Progenitor cell of endocrine pancreas (in vitro differentiated cells): ENCODE measurements at regions not wholly inside any gene's neighbourhood (a gene's known extent, or its start where the extent isn't known, plus 50 kb on each side); places are given as distances from the start of the nearest gene placed in this dataset.
"Not testable (repeated sequence)": the region's sequence is repeated elsewhere in the genome, so short reads cannot be mapped to it uniquely, and the experiment has no call there.

Experiments used
- DNase-seq: peaks from one replicate; pipeline ENCODE4 v3.0.0; 2021; ENCODE audit warnings: low spot score; ENCODE audit not compliant: unreplicated experiment
- H3K27ac Mint-ChIP-seq: 2 replicates; pipeline ENCODE4 v1.8.0; 2021; ENCODE audit warnings: mild to moderate bottlenecking, moderate library complexity, mixed read lengths
- H3K27me3 Mint-ChIP-seq: 2 replicates; pipeline ENCODE4 v1.8.0; 2021; ENCODE audit warnings: mixed read lengths
- H3K36me3 Mint-ChIP-seq: 2 replicates; pipeline ENCODE4 v1.8.0; 2022; ENCODE audit warnings: mixed read lengths; ENCODE audit not compliant: insufficient read depth
- H3K4me1 Mint-ChIP-seq: 2 replicates; pipeline ENCODE4 v1.8.0; 2021; ENCODE audit warnings: low read depth, mixed read lengths
- H3K4me3 Mint-ChIP-seq: 2 replicates; pipeline ENCODE4 v1.8.0; 2021; ENCODE audit warnings: low read depth, mild to moderate bottlenecking, moderate library complexity, mixed read lengths
- H3K9me3 Mint-ChIP-seq: 2 replicates; pipeline ENCODE4 v1.8.0; 2021; ENCODE audit warnings: low read depth, mixed read lengths
- TF ChIP-seq, protein P1 (sequence below): fragments of 200-600 bp; sonication (generic); IDR thresholded peaks from one replicate; pipeline ENCODE4 v1.5.0; 2021; ENCODE audit warnings: antibody characterized with exemption, mild to moderate bottlenecking; ENCODE audit not compliant: unreplicated experiment

DNA sequence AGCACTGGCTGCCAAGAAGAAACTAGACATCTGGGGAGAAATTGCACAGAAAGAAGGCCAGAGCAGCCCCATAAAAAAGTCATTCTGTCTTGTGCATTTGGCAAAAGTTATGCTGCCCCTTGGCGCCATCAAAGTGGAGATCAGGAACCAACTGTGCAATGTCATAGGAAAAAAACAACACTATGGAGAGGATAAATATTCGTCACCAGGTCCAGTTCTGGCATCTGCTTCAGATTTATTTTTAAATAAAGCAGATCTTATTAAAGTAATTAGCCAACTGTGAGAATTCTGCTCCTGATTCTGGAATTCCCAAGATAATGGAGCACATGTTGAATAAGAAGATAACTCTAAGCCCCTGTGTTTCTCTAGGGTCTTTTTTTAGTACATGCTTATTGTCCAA is 500.0 kb upstream of the IL12A start:
- H3K9me3 Mint-ChIP-seq = peaks cover 24% of the 10 kb centered on the region
- no peaks in the 10 kb centered on the region for H3K4me1 Mint-ChIP-seq
- DNase-seq = no peak
- H3K36me3 Mint-ChIP-seq = peaks cover 3% of the 10 kb centered on the region
- H3K4me3 Mint-ChIP-seq = no peak overlapping the region
- H3K27ac Mint-ChIP-seq = no peak overlapping the region
- no peaks in the 10 kb centered on the region for H3K27me3 Mint-ChIP-seq
- TF ChIP-seq, protein P1, sequence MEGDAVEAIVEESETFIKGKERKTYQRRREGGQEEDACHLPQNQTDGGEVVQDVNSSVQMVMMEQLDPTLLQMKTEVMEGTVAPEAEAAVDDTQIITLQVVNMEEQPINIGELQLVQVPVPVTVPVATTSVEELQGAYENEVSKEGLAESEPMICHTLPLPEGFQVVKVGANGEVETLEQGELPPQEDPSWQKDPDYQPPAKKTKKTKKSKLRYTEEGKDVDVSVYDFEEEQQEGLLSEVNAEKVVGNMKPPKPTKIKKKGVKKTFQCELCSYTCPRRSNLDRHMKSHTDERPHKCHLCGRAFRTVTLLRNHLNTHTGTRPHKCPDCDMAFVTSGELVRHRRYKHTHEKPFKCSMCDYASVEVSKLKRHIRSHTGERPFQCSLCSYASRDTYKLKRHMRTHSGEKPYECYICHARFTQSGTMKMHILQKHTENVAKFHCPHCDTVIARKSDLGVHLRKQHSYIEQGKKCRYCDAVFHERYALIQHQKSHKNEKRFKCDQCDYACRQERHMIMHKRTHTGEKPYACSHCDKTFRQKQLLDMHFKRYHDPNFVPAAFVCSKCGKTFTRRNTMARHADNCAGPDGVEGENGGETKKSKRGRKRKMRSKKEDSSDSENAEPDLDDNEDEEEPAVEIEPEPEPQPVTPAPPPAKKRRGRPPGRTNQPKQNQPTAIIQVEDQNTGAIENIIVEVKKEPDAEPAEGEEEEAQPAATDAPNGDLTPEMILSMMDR = no peak

DNA sequence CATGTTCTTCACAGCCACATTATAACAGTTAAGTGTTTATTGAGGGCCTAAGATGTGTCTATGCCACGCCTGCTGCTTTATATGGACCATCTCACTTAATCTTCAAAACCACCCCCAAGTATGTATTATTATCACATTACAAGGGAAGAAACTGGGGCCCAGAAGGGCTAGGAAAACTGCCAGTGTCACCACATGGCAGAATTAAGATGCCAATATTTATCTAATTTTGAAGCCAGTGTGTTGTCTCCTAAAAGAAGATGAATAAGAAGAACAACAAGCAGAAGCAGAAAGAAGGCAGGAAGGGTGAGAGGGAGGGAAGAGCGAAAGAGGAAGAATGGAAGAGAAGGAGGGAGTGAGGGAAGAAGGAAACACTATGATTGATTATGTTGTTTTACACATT is 491.3 kb upstream of the IL12A start:
- TF ChIP-seq, protein P1 = no peak
- Mint-ChIP-seq H3K36me3 (no peaks in the 10 kb centered on the region), H3K4me3 (no peak overlapping the region), H3K4me1 (no peaks in the 10 kb centered on the region), H3K27ac (no peak overlapping the region), H3K27me3 (no peaks in the 10 kb centered on the region), H3K9me3 (peaks cover under 1% of the 10 kb centered on the region)
- no peak for DNase-seq

DNA sequence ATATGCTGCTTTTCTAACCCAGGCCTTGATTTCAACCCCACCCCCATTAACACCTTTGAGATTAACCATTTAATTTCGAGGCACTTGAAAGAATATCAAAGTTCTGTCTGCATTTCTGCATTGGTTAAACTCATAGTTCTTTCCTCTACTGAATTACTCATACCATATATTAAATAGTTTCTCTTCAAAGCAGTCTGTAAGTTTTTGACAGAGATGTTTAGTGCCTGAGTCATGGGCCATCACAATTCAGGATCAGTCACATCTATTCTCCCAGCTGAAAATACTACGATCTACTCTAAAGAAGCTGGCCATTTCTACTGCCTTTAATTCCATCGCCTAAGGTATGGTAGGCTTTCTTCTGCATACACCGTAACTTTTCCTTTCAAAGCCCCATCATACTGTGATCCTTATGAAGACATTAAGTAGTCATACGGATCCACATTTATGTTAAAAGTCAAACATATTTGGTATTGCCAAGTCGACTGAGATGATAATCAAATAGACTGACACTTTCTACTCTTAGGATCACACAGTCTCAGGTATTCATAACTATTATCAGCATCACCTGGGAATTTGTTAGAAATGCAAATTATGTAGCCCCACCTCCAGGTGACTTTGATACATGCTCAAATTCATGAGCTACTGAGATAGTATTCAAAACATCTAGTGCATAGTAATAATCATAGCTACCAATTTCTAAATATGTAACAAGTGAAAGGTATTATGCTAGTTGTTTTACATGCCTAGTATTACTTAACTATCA is 489.4 kb upstream of the IL12A start:
- Mint-ChIP-seq H3K4me1 (no peaks in the 10 kb centered on the region), H3K4me3 (no peak overlapping the region), H3K9me3 (no peaks in the 10 kb centered on the region), H3K36me3 (no peaks in the 10 kb centered on the region), H3K27me3 (no peaks in the 10 kb centered on the region), H3K27ac (no peak overlapping the region)
- DNase-seq = no peak
- TF ChIP-seq, protein P1 = no peak

DNA sequence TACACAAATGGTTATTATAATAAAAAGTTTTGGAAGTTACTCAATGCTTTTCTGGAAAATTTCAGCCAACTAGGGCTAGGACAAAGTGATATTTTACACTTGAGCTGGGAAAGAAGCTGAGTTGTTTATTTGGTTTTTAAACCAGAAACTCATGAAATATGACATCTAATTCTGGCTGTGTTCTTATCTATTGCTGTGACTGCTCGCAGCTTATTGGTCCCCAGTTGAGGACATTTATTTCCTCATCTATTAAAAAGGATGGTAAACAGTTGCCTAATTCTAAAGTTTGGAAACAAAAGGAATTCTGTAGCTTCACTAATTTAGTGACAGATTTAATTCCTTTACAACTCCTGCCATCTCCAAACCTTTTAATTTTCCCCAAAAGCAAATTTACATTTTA is 487.6 kb upstream of the IL12A start:
- Mint-ChIP-seq H3K36me3 (no peaks in the 10 kb centered on the region), H3K4me3 (no peak overlapping the region), H3K27ac (no peak overlapping the region), H3K27me3 (peaks cover 5% of the 10 kb centered on the region), H3K4me1 (no peaks in the 10 kb centered on the region), H3K9me3 (no peaks in the 10 kb centered on the region)
- TF ChIP-seq, protein P1 = no peak
- DNase-seq = no peak

DNA sequence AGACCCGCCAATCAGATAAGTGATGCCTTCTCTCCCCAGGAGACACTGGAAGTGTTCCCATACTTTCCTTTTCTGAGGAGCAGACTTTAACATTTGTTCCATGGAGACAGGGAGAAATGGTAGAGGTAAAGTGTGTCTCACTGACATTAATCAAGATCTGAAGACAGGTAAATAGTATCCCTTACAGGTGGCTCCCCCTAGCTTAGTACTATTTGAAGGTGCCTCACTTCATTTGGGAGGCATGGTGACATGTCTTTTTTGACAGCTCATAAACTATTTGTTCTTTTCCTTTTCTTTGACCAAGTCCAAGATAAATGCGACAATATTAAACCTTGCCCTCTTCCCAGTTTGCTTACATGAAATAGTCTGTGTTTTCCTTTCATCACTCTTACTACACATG is 485.6 kb upstream of the IL12A start:
- no peak overlapping the region for H3K27ac Mint-ChIP-seq
- TF ChIP-seq, protein P1 = no peak
- H3K27me3 Mint-ChIP-seq = peaks cover 5% of the 10 kb centered on the region
- no peaks in the 10 kb centered on the region for H3K4me1 Mint-ChIP-seq
- H3K9me3 Mint-ChIP-seq = no peaks in the 10 kb centered on the region
- H3K36me3 Mint-ChIP-seq = no peaks in the 10 kb centered on the region
- no peak overlapping the region for H3K4me3 Mint-ChIP-seq
- no peak for DNase-seq

DNA sequence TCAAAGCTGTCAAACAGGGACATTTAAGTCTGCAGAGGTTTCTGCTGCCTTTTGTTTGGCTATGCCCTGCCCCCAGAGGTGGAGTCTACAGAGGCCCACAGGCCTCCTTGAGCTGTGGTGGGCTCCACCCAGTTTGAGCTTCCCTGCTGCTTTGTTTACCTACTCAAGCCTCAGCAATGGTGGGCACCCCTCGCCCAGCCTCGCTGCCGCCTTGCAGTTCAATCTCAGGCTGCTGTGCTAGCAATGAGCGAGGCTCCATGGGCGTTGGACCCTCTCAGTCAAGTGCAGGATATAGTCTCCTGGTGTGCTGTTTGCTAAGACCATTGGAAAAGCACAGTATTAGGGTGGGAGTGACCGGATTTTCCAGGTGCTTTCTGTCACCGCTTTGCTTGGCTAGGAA is 477.6 kb upstream of the IL12A start:
- H3K9me3 Mint-ChIP-seq, H3K27me3 Mint-ChIP-seq, H3K27ac Mint-ChIP-seq, H3K4me3 Mint-ChIP-seq, H3K4me1 Mint-ChIP-seq, H3K36me3 Mint-ChIP-seq, DNase-seq: not testable (repeated sequence)
